GM08714 (cell line): ENCODE measurements at regions not wholly inside any gene's neighbourhood (a gene's known extent, or its start where the extent isn't known, plus 50 kb on each side); places are given as distances from the start of the nearest gene placed in this dataset.
A peak's percentile ranks its signal among the peaks of the same experiment; 100 is the strongest.
"Not testable (repeated sequence)": the region's sequence is repeated elsewhere in the genome, so short reads cannot be mapped to it uniquely, and the experiment has no call there.

Source experiments
- H3K4me3 ChIP-seq: fragments of 200-500 bp; sonication (Bioruptor generic); 2 replicates; pipeline ENCODE4 v1.5.1; 2014; ENCODE audit warnings: mild to moderate bottlenecking, low read length, inconsistent platforms
- ZNF274 ChIP-seq: IDR thresholded peaks from 2 replicates; pipeline ENCODE4 v1.6.1; 2012; ENCODE audit warnings: mild to moderate bottlenecking, low read depth, low read length

DNA sequence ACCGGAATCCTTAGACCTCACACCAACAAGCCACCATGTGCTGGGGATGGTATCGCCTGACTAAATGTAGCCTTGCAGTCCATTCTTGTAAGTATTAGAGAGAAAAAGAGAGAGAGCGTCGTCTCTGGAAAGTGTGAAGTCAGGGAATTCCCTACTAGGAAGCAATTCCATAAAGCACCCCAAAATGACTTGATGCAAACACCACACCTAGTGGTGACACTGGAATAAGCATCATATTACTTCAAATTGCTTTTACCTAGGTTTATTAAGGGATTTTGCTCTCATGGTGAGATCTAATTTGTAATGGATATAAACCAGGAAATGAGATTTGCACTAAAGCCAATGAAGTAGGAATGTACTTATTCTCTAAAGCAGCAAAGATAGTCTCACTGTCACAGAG, 111.4 kb upstream of the METTL9 start:
- not testable (repeated sequence) for H3K4me3 ChIP-seq

DNA sequence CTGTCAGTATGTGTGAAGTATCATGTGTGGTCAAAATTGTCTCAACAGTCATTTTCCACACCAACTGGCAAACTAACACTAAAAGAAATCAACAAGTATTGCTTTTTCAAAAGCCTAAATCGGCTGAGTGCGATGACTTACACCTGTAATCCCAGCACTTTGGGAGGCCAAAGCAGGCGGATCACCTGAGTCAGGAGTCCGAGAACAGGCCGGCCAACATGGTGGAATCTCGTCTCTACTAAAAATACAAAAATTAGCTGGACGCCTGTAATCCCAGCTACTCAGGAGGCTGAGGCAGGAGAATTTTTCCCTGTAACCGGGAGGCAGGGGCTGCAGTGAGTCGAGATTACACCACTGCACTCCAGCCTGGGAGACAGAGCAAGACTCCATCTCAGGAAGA, 100.3 kb upstream of the METTL9 start:
- not testable (repeated sequence) for H3K4me3 ChIP-seq

DNA sequence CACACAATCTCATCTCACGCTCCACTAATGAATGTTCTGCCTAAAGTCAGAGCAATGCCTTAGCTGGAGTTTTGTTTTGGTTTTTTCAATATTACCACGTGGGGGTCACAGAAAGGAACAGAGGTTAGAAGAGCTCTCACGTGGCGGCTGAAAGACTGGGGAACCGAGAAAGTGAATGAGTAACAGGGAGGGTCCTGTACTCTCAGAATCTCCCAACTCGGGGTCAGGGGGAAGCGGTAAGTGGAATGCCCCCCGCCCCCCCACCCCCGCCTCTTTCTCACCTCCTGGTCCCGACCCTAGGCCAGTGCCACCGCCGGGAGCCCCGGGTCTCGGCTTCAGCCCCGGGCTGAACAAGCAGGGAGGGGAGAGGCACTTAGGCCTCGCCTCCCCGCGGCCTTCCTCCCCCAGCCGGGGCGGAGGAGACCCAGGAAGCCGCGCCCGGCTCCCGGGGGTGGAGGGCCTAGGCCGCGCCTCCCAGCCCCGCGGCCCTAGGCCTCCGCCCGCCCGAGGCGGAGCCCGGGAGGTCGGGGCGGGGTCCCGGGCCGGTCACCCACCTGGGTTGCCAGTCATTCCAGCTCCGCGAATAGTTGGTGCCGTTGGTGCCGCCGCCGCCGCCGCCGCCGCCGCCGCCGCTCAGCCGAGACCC, 98.0 kb upstream of the METTL9 start:
- peak overlapping the region; percentile 73; the same call in 1 of the 2 replicates for H3K4me3 ChIP-seq

DNA sequence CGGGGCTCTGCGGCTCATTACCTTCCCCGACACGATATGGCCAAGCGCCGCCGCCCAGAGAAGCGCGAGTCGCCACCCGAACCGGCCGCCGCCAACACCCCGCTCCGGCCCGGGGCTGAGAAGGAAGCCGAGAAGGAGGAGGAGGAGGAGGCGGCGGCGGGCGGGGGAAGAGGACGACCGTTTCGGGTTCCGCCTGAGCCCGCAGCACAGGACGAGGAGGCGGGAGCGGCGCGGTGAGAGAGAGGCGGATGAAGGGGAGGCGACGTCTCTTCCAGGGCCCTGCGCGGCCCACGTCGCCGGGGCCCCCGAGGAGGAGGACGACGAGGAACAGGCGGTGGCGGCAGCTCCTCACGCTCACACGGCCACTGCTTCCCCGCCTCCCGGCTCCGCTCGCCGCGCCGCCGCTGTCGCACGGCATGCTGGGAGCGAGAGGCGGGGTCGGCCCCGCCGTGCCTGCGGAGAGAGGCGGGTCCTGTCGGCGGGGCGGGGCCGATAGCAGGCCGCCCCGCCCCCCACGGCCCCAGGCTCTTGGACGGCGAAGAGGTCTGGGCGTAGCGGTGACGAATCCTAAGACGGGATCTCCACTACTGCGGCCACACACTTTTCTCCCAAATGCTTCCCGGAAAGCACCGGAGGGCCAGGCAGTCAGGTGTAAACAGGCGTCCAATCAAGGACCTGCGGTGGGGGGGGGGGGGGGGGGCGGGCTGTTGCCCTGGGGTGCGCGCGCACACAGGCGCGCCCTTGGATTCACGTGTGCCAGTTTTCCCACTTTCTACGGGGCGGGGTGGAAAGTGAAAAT, 97.3 kb upstream of the METTL9 start:
- peak overlapping the region; percentile 73; the same call in 1 of the 2 replicates for H3K4me3 ChIP-seq
- no peak for TF ChIP-seq ZNF274

DNA sequence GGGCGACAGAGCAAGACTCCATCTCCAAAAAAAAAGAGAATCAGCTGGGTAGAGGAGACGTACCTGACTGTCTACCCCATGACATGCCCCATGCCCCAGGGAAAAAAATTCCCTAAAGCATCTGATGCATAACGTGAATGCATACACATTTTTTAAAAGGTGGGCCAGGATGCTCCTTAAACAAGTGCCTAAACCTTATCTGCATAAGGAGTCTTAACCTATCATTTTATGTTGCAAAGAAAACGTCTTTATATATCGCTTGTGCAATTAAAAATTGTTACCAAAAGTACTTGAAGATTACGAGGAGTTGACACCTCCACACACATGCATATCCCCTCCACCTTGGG, 95.8 kb upstream of the METTL9 start:
- H3K4me3 ChIP-seq = not testable (repeated sequence)

DNA sequence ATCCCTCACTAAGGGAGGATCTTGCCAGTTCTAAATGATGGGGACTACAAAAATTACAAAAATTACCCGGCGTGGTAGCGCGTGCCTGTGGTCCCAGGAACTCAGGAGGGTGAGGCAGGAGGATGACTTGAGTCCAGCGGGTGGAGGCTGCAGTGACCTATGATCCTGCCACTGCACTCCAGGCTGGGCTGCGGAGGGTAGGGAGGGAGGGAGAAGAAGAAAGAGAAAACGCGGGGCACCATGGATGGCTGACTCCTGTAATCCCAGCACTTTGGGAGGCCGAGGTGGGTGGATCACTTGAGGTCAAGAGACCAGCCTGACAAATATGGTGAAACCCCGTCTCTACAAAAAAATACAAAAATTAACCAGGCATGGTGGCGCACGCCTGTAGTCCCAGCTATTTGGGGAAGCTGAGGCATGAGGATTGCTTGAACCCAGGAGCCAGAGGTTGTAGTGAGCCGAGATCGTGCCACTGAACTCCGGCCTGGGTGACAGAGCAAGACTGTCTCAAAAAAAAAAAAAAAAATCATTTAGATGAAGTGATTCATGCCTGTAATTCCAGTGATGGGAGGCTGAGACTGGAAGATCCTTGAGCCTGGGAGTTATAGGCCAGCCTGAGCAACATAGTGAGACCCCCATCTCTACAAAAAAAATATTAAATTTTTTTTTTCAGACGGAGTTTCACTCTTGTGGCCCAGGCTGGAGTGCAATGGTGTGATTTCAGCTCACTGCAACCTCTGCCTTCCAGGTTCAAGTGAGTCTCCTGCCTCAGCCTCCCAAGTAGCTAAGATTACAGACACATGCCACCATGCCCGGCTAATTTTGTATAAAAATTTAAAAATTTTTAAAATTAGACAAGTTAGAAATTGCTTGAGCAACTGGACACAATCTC, 95.2 kb upstream of the METTL9 start:
- H3K4me3 ChIP-seq = not testable (repeated sequence)

DNA sequence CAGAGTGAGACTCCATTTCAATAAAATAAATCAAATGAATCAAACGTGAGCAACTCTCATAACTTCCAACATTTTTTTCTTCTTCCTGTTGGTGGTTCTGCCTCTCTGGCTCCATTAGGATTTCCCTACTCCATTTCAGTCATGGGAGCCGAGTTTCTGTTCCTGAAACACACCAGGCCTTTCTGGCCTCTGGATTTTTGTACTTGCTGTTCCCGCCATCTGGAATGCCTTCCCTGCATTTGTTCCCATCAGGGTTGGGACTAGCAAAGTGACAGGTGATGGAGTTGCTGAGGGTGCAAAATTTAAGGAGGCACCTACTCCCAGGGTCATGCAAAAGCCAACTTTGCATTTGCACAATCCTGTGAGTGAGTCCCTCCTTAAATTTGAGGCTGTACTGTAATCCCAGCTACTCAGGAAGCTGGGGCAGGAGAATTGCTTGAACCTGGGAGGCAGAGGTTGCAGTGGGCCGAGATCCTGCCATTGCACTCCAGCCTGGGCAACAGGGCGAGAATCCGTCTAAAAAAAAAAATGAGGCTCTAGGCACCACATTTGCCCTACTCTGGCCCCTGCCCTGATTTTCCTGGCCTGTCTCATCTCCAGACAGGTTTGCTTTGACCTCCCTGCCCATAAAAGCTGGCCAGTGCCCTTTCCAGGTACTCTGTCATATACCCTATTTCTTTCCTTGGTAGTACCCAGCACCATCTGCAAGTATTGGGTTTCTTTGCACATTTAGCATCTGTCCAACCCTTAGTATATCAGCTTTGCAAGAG, 93.4 kb upstream of the METTL9 start:
- H3K4me3 ChIP-seq = not testable (repeated sequence)

DNA sequence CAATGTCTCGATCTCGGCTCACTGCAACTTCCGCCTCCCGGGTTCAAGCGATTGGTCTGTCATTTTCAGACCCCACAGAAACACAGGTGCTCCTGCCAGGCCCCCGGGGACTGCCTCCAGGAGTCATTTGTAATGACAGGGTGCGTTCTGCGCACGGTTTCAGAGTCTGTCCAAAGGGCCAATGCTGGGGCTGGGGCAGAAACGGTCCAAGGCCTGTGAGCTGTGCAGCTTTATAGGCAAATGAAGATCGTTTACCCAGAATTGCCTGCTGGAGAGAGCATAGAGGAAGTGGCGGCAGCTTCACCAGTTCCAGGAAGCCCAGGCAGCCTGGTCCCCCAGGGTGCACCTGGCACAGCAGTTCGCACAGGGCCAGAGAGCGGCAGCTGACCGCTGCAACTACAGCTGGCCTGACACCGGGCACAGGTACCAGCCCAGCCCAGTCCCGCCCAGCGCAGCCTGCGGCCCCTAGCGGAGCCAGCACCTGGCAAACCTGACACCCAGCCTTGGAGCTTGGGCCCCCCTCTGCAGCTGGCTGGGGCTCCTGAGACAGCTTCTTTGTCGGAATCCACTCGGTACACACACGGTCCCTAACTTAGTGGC, 92.4 kb upstream of the METTL9 start:
- H3K4me3 ChIP-seq = peak overlapping the region; percentile 17; the same call in 1 of the 2 replicates

DNA sequence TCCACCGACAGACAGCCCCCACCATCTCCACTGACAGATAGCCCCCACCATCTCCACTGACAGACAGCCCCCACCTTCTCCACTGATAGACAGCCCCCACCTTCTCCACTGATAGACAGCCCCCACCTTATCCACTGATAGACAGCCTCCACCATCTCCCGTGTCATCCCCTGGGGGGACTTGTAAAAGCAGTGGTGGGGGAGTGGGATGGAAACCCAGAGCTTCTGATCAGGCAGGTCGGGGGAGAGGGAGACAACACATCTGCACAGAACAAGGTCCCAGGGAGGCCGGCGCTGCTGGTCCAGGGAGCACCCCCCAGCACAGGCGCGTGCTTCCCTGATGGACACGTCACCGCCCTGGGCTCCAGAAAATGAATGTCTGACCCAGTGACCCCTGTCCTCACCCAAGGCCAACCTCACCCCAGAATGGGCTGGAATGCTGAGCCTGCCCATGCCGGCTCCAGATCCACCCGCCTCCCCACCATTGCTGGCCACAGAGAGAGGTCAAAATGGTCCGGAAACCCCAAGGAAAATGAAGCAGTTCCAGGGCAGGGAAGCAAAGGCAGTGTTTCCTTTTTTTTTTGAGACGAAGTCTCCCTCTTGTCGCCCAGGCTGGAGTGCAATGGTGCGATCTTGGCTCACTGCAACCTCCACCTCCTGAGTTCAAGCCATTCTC, 91.6 kb upstream of the METTL9 start:
- H3K4me3 ChIP-seq = peak overlapping the region; percentile 17; the same call in 1 of the 2 replicates

DNA sequence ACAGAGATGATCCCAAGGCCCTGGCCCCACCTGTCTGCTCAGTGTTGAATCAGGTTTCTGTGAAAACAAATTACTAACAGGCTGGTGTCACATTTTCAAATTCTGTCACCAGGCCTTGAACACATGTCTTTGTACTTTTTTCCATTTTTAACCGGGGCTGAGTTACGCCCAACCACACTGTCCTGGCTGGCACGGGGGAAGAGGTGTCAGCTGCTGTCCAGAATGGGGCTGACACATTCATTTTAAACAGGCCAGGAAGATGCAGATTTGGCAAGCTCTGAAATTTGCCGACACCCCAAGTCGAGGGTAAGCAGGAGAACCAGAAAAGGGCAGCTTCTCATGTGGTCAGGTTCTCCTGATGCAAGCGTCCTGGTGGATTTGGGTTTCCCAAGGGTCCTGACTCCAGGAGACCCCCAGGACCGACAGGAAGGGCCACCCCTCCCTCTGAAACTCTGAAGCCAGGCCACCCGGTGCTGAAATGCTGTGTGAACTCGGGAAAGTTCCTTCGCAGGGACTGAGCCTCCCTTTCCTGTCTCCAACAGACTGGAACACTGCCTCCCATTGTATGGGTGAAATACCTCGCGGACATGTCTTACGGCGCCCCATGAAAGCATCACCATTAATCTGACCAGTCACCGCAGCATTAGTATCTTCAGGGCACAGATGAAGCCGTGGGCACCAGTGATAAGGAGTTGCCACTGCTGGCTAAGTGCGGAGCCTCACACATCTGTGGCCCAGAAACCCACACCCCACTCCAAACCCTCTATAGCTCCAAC, 90.5 kb upstream of the METTL9 start:
- H3K4me3 ChIP-seq = not testable (repeated sequence)

DNA sequence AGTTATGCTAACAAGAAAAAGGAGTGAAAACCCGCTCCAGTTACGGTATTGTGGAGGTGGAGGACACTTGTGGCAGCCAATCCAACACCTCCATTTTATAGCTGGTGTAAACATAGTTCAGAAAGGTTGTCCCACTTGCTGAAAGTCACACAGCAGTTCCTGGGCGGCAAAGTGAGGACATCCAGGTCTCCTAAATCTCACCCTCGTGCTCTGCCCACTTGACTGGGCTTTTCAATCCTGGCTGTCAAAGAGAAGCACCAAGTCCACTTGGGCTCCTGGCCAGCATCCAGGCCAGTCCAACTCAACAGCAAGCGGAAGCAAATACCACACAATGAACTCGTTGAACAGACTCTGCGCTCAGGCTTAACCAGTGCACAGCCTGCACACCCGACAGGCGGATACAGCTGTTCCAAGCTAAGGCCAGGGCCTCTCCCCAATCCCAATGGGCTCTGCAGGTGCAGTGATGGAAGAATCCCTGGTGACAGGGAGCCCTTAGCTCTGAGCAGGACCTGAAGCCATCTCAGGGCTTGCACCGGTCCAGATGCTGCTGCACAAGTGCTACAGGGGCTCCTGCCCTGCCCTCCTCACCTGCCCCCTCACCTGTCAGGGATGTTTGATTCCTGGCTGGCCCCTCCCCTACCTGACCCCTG, 89.8 kb upstream of the METTL9 start:
- H3K4me3 ChIP-seq = not testable (repeated sequence)

DNA sequence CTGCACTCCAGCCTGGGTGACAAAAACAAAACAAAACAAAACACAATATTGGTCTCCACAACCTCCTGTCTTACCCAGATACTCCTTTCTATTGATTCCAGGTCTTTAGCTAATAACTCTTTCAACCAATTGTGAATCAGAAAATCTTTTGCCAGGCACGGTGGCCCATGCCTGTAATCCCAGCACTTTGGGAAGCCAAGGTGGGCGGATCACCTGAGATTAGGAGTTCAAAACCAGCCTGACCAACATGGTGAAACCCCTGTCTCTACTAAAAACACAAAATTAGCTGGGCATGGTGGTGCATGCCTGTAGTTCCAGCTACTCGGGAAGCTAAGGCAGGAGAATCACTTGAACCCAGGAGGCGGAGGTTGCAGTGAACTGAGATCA, 88.5 kb upstream of the METTL9 start:
- H3K4me3 ChIP-seq = not testable (repeated sequence)

DNA sequence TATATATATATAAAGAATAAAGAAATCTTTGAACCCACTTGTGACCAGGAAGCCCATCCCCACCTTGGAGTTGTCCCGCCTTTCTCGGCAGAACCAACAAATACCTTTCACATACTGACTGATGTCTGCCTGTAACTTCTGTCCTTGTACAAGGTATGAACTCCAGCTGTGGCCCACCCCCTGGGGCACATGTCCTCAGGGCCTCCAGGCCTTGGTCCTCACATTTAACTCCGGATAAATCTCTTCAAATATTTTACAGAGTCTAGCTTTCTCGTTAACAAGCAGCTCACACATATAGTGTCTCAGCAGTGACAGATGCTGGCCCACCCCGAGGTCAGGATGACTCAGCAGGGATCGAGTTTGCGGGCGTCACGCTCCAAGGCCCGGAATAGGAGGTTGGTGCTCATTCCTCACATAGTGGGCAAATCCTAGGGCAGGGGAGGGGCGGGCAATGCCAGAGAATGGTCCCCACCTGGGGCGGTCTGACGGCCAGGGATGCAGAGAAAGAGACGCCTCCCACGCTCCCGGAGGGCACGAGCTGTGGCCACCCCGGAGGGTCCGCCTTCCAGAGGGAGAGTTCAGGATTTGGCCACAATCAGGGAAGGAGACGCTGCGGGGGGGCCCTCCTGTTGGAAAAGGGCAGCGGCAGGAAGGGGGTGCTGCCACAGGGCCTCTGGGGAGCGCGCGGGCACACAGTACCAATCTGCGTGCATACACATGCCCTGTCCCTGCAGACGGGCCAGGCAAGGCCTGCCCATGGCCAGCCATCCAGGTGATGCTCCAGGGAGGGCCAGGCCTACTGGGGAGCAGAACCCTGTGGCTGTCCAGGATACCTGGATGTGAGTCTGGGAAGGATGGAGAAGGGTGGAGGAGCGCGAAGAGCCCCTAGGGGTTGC, 87.8 kb upstream of the METTL9 start:
- not testable (repeated sequence) for H3K4me3 ChIP-seq

DNA sequence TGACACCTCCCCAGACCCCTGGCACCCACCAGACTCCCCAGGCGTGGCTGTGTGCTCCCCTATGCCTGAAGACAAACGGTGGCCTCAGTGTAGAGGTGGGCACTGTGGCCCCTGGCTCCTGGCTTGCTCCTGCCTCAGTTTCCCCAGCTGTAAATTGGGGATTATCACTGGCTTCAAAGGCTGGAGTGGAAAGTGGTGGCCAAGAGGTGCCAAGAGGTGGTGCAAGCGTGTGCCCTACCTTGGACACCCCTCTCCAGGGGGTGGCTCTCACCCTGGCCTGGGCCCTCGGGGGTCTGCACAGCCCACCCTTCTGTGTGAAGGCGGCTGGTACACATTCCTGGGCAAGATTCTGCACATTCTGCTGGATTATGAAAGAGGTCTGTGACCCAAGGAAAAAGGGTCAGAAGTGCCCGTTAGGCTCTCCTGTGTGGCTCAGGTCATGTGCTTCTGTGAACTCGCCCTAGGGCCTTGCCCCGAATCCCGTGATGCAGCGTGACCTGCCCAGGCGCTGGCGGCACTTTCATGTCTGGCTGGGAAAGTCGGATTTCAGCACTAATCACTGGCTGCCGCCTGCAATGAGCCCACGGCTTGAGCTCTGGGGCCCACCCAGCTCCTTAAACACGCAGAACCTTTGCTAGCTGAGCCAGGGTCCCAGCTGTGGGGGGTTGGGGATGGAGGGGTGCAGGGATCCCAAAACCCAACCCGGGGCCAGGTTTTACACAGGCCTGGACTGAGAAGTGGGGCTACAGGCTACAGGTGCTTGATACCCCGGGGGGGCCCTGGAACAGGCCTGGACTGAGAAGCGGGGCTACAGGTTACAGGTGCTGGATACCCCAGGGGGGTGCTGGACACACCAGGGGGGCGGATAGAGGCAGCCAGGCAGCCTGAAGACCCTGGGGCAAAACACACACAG, 86.8 kb upstream of the METTL9 start:
- not testable (repeated sequence) for H3K4me3 ChIP-seq

DNA sequence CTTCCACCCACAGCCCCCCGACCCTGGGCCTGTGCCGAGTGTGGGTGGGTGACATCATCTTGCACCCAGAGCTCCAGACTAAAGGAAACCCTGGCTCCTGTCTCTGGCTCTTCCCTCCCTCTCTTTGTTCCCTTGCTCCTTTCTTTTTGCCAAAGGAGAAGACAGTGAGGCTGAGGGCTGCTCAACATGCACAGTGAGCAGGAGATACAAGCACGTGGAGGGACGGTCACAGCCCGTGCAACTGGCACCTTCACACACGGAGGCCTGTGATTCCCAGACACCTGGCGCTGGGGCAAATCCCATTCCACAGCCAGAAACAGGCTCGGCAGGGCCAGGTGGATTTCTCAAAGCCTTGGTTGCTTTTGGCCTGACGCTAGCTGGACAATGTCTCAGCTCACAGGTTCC, 86.0 kb upstream of the METTL9 start:
- H3K4me3 ChIP-seq = not testable (repeated sequence)

DNA sequence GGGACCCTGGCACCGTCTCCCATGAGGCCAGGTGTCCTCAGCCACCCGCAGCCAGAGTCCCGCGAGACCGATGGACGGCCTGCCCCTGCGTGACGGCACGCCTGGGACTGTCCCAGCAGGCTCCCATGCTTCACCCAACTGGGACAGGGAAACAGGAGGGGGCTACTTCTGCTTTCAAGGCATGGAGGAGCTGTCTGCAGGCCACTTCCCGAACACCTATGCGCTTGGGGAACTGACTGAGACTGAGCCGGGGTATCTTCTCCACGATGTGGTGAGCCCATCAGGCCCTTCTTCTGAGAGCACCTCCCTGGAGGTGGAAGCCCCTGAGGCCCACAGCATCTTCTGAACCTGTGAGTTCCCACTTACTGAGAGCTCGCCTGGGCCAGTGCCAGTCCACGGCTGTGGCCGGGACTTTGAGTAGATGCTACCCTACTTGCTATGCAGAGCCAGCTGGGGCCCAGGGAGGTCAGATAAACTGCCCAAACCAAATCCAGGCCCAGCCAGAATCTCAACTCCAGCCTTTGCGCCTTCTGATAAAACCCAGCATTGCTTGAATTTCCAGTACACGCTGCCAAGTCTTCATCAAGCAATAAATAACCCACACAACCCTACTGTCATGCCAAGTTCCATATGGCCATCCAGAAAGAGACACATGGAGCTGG, 85.4 kb upstream of the METTL9 start:
- peak overlapping the region; percentile 3; the same call in 1 of the 2 replicates for H3K4me3 ChIP-seq
